Heart left ventricle (tissue), 13 donors: ENCODE measurements at regions not wholly inside any gene's neighbourhood (a gene's known extent, or its start where the extent isn't known, plus 50 kb on each side); places are given as distances from the start of the nearest gene placed in this dataset.
"Not testable (repeated sequence)": the region's sequence is repeated elsewhere in the genome, so short reads cannot be mapped to it uniquely, and the experiment has no call there.

Experiments
- CTCF ChIP-seq, 12 donors: fragments of 200-600 bp; sonication (generic) in 4 of 12; IDR thresholded peaks; one replicate each; pipeline versions ENCODE4 v1.5.0 to v1.8.0; 2018 to 2022; ENCODE audit warnings: antibody characterized with exemption in 12 of 12, mild to moderate bottlenecking in 5 of 12
- POLR2A ChIP-seq, 2 donors: fragments of 450-650 bp; IDR thresholded peaks; one replicate each; pipeline ENCODE4 v1.6.1; 2017; ENCODE audit warnings: antibody characterized with exemption in 2 of 2, mild to moderate bottlenecking in 2 of 2, moderate library complexity in 2 of 2
- donor health status: ischemic (EF 13 %, LVEDD 7.1; RV severe dilation, severe dysfunction).
- donor health status: DM: no; HTN: yes; CAD: no.
- donor health status: DM: no; HTN: no; CAD: no.
- donor health status: ischemic (EF 25% LVEDD 6.9; RV normal size, moderate dysfunction).
- donor health status: ischemic (EF 25% LVEDD 5.7; RV mildly dilated, moderate dysfunction).
- donor health status: ischemic (EF 35%, LVEDD 5.7; RV mildly dilated, moderate dysfunction).
- donor health status: nonischemic (EF 11% LVEDD 7.7; RV severe dilation, severe dysfunction).
- donor health status: DM: yes; HTN: yes; CAD: no.
- donor health status: PGD.
- donor health status: ischemic (EF 29% LVEDD 5.4; RV normal size, mild dysfunction).
- donor health status: nonischemic (EF 23%, LVEDD 6.1; RV moderate dilation, normal function).

GRCh38 chr9:102603198-102604195 is 391.6 kb upstream of the CYLC2 start:
- TF ChIP-seq POLR2A, CTCF (IDR thresholded peaks at IDR 0.05): not testable (repeated sequence)
